NCI-H187 (cell line): ENCODE measurements at regions not wholly inside any gene's neighbourhood (a gene's known extent, or its start where the extent isn't known, plus 50 kb on each side); places are given as distances from the start of the nearest gene placed in this dataset.

ENCODE experiments used
- DNase-seq, 2 experiments: peaks; one replicate each; lab custom pipeline; 2025; lab: John Stamatoyannopoulos, UW

DNA sequence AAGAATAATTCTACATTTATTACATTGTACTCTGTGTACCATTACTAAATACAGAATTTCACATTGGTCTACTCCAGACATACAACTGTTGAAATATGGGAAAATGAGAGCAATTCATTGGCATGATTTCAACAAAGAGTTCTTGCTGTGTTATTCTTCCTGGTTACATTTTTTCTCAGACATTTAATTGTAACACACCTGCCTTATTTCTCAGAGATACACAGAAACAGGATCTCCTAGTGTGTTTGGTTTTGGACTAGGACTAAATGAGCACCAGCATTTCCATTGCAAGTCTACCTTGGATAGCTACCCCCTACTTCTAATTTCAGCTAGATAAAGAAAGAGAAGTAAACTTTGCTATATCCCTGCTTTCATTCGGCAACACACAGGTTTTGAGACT is 274.3 kb upstream of the CNTN4 start:
- DNase-seq = no peak

DNA sequence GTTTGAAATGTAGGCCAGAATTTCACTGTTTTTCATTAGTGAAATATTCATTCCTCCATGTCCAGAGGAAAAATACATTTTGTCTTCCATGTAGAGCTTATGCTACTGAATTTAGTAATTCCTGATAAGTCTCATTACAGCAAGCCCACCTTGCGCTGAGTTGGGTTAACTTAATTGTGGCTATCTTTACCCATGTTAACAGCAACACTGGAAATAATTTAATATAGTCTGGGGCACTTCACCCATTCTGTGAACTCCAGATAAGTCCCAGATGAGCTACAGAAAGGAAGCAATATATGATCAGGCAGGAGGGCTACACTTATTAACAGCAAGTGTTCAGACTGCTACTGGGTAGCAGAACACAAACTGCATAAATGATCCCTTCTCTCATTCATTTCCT is 270.1 kb upstream of the CNTN4 start:
- no peak for DNase-seq

DNA sequence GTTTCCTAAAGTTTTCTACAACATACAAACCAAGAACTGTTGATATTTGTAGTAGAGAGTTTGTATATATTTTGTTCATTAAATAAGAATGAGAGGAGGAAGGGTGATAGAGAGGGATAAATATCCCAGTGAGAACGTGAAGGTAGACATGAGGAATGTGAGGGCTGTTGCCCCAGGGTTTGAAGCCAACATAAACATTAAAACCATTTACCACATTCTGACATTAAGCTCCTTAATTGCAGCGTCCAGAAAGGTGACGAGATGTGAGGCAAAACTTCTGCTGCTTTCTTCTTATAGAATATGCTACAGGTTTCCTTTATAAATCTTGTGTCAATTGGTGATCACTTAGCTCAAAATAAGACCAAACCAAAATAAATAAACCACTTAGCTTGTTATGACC is 267.8 kb upstream of the CNTN4 start:
- no peak for DNase-seq

DNA sequence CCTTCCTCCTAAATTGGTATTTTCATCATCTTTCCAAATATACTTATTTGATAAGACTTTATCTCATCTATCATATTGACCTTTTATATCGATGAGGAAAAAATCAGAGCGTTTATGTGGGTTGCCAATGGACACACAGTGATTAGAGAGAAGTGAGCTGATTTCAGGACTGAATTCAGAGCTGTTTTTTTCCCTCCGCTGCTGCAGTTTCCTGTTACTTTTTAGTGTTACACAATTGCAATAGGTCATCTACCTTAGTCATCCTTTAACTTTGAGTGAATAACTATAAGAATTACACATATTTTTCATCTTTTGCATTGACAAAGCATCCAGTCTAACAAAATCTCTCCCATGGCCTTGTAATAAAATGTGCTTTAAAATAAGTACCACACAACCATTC is 266.3 kb upstream of the CNTN4 start:
- DNase-seq = no peak

DNA sequence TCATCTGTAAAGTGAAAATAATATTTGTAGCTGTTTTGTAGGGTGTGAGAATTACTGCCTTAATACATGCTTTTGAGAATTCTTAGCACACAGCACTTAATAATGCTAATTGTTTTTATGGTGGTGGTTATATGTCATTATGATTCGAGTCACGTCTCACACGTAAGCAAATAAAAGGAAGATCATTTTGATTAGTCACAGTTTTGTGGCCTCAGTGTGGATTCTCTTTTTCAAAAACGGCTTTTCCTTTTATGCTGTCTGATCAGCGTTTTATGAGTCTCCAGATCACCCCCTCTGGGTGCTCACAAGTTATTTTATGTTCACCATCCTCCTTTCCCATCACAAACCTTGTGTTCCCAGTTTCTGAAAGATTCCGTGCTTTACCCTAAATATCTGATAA is 255.6 kb upstream of the CNTN4 start:
- no peak for DNase-seq

DNA sequence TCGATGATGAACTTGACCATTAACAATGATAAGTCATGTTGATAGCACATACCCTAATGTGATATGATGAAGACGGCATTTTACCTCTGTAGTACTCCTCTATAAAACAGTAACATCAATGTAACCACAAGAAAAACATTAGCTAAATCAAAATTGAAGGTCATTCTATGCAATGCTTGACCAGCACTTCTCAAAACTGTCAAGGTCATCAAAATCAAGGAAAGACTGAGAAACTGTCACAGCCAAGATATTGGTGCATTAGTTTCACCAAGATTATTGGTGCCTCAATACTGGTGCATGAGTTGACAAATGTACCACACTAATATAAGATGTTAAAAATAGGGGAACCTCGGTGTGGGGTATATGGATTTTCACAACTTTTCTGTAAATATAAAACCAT is 251.1 kb upstream of the CNTN4 start:
- DNase-seq = no peak

DNA sequence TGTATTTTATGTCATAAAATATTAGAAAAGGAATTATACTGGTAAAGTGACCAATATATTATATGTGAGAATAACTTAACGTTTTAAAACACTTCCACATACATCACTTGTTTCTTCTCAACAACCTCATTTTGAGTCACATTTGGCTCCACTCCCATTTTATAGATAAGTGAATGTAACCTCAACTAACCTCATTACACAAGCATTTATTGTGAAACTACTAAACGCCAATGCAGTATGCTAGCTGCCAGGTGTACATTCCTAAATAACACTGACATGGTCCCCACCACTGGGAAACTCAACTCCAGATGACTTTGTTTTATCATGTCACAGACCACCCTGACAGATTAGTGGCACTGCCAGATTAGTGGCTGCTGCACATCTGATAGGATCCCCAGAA is 249.7 kb upstream of the CNTN4 start:
- DNase-seq = no peak

DNA sequence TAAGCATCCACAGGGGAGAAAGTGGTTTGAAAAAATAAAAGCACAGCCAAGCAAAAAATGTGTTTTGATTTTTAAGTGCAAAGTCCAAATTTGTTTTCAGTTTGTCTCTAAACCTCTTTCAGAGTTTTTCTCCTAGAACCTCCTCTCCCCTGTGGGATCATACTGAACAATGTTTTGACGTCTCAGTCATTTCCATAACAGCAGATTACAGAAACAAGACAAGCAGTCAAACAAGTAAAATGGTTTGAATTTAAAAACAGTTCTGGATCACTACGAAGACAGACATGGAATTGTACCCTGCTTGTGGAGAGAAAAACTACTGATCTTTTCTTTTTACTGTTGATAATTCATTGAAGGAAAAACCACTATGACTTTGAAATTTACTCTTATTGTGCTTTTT is 245.7 kb upstream of the CNTN4 start:
- no peak for DNase-seq

DNA sequence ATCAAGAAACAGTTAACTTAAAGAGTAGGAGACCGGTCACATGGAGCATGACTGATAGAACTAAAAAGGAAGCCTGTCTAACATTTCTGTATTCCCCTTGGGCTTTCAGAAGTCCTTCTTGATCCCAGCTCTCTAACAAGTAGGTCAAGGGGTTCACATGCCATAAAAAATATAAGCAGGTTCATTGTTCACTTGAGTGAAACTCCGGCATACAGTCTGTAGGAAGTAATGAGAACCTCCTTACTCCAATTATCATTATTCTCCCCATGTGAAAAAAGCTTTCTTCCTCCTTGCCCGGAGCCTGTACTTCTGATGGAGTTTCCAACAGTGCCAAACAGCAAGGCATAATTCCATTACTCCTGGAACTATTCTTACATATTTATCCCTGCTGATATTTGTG is 242.8 kb upstream of the CNTN4 start:
- no peak for DNase-seq

DNA sequence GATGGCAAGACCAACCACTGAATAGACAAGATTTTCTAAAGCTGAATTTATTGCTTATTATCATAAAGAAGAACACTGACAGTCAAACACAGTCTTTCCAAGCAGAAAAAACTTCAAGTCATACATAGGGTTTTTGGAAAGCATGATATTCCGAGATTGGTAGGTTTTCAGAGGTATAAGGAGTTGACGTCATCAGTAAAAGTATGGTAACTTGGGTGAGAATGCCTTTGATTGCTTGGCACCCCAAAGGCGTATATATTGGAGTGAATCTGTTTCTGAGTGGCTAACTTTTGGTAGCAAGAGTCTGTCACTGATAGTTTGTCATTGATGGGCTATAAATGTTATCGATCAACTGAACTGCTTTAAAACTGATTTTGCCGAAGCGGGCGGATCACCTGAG is 227.9 kb upstream of the CNTN4 start:
- no peak for DNase-seq

DNA sequence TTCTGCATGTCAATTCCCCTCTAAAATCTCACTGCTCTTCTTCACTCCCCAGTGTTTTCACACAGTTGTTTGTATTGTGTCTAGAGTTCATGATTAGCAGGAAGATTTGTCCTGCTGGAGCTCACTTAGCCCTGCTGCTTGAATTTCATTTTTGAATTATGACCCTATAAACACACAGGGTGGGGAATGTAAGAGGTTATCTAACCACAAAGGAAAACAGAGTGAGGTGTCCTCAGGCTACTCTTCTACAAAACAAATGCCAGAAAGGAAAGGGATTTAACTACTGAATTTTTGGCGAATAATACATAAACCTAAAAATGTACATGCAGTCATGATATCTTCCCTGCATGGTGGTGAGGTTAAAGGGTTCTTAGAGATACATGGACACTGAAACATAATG is 215.1 kb upstream of the CNTN4 start:
- DNase-seq = no peak

DNA sequence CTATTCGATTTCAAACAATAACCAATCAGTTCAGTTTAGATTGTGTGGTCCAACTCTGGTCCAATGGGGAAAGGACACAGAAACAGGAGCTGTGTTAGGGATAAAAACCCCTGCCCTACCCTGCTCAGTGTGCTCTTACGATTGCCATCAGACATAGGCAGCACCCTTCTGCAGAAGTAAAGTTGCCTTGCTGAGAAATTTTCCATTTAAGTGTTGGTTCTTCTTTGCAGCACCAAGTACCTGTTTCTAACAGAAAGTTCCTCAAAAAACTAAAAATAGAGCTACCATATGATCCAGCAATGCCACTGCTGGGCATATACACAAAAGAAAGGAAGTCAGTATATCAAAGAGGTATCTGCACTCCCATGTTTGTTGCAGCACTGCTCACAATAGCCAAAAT is 206.2 kb upstream of the CNTN4 start:
- no peak for DNase-seq

DNA sequence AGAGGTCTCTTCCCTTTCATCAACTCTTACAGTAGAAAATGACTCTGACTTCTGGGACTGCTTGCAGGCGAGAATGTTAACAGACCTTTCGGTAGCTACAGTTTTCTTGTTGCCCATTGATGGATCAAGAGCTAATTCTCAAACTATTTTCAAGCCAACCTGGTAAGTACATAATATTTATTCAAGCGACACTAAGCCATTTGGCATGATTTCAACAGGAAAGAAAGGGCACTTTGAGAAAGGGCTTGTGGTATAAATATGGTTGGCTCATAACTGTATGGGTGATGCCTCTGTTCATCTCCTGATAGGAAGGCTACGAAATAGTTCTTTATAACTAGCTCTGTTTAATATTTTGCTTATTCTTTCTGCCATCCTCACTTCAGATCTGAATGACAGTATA is 196.2 kb upstream of the CNTN4 start:
- no peak for DNase-seq

DNA sequence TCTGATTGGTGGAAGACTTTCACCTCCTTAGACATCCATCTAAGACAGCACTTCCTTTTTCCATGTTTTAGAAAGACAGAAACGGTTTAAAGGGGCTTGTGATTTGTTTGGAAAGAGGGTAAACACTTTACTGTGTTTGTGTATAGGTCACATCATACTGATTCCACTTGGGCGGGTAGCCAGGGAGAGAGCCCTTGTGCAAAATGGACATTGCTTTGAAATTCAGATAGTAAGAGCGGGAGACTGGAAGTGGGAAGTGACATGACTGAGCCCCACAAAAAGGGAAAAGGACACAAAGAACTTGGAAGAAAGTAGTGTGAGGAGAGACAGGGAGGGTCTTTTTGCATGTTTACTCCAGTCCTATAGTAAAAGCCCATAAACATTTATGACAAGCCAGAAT is 195.6 kb upstream of the CNTN4 start:
- DNase-seq = no peak

DNA sequence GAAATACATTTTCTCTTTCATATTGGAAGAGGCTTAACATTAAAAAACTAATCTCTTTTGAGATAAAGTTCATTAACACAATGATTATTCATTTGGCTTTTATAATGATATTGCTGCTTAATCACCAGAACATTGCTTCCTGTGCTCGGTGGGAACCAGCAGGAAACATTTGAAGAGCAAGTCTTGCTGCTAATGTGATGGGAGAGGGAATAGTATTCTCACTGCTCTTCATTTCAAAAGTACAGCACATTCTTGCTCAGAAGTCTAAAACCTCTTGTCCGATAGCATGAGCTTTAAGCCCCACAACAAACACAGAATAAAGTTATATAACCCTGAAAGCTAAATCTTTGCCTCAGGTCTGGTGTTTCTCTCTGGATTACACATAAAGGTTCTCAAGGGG is 190.8 kb upstream of the CNTN4 start:
- no peak for DNase-seq

DNA sequence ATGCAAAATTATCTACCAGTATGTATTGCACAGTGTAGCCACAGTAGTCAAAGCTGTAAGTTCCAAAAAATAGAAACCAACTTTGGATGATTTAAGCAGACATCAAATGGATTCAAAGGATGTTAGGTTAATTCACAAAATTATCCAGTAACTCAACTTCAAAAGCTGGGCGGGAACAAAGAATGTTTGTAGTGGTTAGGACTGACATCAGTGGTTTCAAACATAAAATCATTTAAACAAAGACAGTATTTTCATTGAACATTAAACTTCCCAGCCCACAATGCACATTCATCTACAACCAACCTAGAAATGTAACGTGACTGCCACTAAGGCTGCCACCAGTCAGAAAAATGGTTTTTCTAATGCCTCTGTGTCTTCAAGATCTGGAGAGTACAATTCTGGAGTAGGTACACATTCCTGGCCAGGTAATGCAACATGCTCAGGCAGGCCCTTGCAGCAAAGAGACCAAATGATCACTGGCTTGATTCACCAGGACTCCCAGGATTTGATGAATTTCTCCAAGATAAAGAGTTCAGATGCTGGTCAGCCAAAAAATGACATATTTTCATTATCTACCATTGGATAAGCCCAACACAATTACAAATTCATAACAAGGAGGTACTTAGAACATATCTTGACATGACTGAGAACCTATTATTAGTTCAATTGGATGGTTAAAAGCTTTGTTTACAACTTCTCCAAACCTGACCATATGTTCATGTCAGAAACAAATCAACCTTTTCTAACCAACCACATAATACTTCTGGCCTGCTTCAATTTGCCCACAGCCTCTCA is 189.8 kb upstream of the CNTN4 start:
- no peak for DNase-seq

DNA sequence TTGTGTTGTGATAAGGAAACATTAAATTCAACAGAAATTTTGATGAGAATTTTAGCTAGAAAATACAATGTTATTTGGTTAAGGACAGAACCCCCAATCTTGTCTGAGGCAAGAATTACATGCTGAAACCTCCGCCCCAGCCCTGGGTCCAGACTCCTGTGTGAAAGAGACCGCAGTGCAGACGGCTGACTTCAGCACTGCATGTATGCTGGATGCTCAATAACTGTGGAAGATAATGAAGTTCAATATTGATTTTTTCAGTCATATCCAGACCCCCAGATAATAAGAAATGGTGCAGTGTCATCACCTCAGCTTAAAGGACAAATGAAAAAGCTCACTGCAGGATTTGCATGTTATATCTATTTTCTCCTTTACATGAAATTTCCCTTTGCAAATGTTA is 188.3 kb upstream of the CNTN4 start:
- DNase-seq = no peak

DNA sequence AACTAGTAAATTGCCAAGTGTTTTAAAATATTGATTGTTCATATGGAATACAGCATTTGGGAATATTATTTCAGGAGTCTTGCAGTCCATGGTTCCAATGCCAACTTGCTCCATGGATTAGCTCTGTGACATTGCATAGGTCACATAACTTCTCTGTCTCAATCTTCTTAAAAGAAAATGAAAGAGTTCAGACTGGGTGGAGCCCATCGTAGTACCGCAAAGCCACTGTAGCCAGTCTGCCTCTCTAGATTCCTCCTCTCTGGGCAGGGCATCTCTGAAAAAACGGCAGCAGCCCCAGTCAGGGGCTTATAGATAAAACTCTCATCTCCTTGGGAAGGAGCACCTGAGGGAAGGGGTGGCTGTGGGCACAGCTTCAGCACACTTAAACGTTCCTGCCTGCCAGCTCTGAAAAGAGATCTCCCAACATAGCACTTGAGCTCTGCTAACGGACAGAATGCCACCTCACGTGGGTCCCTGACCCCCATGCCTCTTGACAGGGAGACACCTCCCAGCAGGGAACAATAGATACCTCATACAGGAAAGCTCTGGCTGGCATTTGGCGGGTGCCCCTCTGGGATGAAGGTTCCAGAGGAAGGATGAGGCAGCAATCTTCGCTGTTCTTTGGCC is 168.8 kb upstream of the CNTN4 start:
- DNase-seq = no peak

DNA sequence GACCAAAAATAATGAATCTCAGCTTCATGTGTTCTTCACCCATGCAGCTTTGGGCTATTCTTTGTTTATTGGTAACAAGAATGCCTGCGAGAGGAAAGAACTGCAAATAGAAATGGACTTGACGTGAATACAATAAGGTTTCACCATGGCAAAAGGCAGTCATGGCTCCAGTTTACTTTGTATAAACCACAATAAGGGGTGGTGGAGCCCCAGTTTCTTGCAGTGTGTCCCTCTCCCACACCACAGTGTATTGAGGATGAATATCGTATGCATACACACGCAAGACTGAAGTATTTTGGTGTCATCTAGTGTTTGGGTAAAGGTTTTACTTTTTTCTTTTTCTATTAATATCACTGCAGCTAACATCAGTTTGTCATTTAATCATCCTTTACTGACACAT is 159.7 kb upstream of the CNTN4 start:
- no peak for DNase-seq

DNA sequence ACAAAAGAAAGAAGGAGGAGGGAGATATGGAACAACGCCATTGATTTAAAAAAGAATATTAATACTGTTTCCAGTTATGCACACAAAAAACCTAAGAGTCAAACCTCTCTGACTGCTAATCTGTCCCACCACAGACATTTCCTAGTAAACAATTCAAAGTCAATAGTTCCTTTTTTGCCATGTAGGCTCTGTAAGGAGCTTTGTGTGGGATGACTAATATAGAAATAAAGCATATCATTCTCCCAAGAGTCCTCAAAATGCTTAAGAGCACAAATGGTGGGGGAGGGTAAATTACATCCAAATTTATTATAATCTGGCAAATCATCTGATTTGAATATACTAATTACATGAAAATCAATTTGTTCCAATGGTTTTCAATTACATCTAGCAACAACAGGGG is 155.9 kb upstream of the CNTN4 start:
- no peak for DNase-seq

DNA sequence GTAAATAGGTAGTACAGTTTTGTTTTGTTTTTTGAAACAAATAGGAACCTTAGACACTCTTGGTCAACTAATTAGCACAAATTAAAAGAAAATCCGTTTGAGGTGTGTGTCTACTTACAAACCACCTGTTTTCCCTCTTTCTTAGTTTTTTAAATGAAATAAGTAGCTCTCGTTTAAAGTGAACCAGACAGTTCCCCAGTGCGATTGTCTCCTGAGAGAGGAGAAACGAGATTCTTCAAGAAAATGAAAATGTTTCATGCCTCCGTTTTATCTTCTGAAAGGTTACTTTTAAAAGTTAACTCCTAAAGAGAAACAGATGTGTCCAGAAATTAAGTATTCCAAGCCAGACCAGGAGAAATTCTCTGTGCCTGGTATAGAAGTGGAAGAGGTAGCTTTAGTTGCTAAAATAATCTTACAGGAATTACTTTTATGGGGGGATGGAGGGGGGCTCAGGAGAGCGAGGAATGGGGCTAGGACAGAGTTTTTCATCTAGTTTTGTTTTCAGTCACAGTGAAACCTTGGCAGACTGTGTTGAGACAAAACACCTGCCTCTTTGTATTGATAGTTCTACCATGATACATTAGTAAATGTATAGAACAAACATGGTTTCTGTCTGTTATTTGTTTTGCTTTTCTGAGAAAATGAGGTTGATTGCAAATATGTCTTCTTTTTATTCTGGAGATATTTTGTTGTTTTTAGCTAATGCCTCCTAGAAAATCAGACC is 155.1 kb upstream of the CNTN4 start:
- DNase-seq = no peak

DNA sequence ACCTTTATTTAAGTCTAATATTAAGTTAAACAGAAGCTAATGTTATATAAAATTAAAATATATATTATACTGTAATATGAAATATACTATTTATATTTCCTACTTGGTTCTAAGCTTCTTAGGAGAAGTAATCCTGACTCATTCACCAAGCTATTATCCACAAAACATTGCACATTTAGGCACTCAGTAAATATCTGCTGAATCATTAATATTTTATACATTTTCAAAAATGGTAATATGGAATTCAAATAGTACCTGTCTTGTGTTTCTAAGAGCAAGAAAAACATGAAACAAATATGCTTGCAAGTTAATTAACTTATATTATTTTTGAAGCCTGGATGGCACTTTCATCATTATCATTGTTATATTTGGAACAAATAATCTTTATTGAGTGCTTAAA is 153.0 kb upstream of the CNTN4 start:
- DNase-seq = no peak

DNA sequence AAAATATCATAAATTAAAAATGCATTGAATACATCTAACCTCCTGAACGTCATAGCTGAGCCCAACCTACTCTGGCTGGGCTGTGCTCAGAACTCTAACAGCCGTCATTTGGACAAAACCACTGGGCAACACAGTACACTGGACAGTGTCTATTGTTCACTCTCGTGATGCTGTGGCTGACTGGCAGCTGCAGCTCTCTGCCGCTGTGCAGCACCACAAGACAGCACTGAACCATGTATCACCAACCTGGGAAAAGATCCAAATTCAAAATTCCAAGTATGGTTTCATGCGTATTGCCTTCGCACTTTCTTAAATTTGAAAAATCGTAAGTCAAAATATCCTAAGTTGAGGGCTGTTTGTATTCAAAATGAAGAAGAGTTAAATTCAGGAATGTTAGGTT is 145.1 kb upstream of the CNTN4 start:
- no peak for DNase-seq

DNA sequence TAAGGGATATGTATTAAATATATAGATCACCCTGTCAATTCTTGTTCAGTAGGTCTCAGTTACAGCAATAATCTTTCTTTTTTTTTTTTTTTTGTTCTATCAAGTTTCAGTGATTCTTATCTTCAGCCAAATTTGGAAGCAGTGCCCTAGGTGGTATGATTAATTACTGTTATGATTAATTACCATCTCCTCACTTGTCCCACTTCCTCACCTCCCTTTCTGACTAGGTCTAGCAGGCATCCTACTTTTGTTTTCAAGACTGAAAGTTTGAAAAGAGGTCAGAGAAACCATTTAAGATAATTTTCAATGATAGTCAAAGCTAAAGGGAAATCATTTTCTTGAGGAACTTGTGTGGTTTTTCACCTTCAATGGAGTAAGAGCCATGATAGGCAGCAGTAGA is 144.0 kb upstream of the CNTN4 start:
- DNase-seq = no peak
